HG03280 (cell line): ENCODE measurements at regions not wholly inside any gene's neighbourhood (a gene's known extent, or its start where the extent isn't known, plus 50 kb on each side); places are given as distances from the start of the nearest gene placed in this dataset.
"Not testable (repeated sequence)": the region's sequence is repeated elsewhere in the genome, so short reads cannot be mapped to it uniquely, and the experiment has no call there.

Experiments
- ATAC-seq: cut with Tn5 transposase; IDR thresholded peaks from one replicate; pipeline ENCODE4 v1.9.1; 2021; ENCODE audit warnings: mild to moderate bottlenecking, moderate library complexity; ENCODE audit not compliant: unreplicated experiment

DNA sequence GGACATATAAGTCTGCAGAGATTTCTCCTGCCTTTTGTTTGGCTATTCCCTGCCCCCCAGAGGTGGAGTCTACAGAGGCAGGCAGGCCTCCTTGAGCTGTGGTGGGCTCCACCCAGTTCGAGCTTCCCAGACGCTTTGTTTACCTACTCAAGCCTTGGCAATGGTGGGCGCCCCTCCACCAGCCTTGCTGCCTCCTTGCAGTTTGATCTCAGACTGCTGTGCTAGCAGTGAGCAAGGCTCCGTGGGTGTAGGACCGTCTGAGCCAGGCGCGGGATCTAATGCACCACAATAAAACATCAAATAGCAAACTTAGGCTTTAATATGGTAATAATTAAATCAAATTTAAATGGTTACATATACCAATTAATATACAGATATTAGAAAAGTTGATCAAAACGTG is 525.4 kb downstream of the RERGL start:
- not testable (repeated sequence) for ATAC-seq

DNA sequence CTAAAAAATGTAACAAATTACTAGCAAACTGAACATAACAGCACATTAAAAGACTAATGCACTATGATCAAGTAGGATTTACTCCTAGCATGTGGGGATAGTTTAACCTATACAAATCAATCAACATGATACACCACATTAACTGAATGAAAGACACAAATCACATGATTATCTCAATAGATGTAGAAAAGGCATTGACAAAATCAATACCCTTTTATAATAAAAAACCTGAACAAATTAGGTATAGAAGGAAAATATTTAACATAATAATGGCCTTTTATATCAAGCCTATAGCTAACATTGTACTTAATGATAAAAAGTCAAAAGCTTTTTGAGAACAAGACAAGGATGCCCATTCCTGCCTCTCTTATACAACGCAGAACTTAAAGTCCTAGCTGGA is 540.0 kb downstream of the RERGL start:
- ATAC-seq, result no peak

DNA sequence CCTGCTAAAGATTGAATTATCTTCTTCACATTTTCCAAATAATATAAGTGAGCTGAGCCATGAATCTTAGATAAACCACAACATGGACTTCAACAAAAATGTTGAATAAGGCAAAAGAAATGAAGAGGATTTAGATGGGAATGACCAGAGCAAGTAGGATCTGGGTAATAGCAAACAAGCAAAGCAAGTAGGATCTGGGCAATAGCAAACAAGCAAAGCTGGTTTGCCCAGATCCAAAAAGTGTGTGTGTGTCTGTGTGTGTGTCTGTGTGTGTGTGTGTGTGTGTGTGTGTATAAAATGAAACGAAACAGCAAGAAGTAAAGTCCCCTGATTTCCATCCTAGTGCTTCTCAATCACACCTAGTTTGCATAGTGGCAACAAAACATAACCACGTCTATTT is 549.1 kb downstream of the RERGL start:
- no peak for ATAC-seq

DNA sequence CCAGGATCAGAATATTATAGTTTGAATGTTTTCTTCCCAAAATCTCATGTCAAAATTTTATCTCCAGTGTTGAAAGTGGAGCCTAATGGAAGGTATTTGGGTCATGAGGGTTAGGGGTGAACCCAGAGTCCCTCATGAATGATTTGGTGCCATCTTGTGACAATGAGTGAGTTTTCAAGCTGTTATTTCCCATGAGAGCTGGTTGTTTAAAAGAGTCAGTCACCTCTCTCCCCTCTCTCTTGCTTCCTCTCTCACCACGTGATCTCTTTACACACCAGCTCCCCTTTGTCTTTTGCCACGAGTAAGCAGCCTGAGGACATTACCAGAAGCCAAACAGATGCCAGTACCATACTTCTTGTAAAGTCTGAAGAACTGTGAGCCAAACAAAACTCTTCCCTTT is 561.6 kb downstream of the RERGL start:
- ATAC-seq, result no peak

DNA sequence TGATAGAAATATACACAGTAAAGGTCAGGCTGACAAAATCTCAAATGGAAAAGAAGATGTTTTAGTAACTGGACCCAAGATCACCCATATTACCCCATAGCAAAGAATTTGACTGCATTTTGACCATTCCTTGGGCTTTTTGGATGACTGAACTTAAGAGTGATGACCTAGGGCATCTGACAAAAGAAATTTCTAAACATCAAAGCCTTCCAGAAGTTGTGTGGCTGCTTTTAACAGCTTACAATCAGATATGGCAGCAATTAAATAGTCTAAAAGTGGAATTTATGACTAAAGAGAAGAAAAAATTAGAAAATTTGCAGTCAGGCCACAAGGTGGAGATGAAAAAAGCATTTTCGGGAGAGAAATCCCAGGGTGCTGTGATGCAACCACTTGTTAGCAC is 563.0 kb downstream of the RERGL start:
- no peak for ATAC-seq

DNA sequence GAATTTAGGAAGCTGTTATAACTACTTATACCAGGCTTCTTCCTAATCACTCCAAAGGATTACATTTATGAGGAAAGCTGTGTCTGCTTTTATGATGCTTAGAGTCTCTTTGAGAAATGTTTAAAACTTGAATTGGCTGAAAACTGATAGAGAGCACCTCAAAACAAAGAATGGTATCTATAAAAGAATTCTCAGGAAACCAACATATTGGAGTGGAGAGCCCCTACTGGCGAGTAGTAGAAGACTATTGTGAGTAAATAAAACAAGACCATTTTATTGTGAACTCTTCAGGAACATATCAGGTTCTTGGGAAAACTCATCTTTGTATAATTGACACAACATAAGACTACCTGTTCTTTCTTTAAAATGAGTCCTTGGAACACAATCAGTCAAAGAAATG is 578.6 kb downstream of the RERGL start:
- no peak for ATAC-seq

DNA sequence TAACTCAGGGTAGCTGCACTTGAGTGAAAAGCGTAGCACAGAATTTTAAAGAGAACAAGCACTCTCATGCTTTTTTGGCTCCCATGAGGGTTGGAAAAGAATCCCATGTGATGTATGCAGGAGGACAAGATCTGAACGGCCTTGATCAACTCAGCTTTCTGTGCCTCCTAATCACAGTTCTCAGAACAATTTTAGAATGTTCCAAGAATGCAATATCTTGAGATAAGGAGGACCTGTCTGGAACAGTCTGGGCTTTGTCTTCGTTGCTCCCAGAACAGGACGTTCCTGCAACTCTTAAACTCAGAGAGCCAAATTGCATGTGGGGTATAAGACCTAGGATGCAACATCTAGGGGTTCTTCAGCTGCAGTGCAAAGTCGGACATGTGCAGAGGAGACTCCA is 582.7 kb downstream of the RERGL start:
- no peak for ATAC-seq

DNA sequence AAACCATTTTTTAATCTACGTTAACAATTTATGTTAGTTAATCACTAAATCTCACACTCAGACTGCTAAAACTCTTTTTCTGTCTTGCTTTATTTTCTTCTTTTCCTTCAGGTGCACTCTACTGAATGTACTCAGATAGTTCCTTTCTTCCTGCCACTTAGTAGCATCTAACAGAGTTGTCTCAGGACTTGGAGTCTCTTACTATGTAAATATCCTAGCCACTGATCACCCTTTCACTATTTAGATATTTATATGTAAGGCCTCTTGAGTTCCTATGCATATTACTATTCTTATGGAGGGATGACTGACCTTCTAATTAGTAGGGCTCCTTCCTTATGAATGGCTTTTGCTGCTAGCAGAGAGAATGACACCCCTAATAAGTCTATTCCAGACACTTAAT is 586.3 kb downstream of the RERGL start:
- ATAC-seq, result no peak

DNA sequence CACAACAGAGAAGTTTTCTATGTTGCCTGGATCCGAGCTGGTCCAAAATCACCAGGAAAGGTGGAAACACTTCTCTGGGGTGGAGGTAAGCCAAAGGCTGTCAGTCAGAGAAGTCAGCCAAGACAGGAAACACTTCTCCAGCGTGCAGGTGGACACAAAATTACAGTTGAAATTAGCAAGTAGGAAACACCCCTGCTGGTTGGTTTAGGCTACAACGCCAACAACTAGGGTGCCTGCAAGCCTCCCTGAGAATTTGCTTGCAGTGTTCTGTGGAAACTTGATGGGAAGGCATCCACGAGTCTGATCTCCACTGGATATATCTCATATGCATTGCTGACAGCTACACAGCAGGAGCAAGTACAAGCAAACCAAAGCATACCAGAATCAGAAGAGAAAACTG is 600.5 kb downstream of the RERGL start:
- ATAC-seq, result no peak

DNA sequence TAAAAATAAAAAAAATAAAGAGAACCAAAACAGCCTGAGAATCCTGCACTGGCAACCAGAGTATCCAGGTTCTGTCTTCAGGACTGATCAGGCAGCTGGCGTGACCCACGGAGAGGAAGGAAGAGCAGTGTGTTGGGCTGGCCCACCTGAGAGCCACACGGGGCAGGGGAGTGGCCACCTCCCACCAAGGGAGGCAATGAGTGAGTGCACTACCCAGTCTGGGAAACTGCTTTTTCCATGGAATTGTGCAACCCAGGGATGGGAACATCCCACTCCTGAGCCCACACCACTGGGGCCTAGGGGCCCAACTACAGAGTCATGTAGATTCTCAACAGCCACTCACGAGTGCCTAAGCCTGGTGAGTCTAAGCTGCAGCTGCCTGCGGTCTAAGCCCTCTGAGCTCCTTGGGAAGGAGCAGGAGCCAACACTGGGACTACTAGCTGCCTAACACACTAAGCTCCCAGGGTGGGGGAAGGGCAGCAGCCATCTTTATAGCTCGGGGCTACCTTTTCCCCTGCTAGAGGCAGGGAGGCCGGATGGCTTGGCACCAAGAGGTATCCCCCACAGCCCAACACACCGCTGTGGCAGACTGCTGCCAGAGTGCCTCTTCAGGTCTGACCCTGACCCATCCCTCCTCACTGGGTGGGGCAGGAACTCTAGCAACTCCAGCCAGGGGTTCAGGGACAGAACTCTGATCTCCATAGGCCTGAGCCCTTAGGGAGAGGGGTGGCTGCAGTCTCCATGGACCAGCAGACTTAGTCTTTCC is 610.9 kb downstream of the RERGL start:
- ATAC-seq, result no peak

DNA sequence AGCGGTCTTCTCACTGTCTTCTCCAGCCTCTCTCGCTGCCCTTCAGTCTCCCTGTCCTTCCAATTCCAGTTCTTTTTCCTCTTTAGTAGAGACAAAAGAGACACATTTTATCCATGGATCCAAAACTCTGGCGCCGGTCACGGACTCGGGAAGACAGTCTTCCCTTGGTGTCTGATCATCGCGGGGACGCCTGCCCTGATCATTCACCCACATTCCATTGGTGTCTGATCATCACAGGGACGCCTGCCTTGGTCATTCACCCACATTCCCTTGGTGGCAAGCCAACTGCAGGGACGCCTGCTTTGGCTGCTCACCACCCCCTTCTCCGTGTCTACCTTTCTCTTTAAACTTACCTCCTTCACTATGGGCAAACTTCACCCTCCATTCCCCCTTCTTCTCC is 619.5 kb downstream of the RERGL start:
- no peak for ATAC-seq

DNA sequence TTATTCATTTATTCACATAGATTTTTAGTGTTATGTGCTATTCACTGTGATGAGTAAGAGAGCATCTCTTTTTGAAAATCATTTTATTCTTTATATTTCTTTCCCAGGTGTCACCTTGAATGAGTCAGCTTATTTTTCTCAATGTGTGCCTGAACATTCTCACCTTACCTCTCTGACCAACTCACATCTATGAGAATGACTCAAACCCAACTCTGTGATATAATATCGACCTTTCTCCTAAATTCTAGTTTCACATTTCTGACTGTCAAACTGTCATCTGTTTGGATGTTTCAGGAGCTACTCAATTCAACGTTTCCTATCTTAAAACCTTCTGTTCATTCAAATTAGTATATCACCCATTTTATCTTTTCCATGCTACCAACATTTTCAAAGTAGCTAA is 630.8 kb downstream of the RERGL start:
- ATAC-seq, result no peak

DNA sequence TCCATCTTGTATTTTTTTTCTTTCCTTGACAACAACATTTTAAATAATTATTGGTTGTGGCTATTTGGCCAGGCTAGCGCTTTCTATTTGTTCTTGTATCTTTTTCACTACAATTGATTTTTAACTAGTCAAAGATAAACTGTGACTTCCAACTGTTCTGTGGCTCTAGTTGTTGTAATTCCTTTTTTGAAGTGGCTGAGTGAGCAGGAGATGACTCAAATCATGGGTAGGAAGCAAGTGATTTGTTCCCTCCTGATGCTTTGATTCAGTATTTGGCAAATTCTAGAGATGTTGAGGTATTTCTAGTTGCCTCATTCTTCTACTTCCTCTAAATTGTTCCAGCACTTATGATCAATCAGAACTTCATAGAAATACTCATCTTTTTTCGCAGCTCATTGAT is 633.5 kb downstream of the RERGL start:
- no peak for ATAC-seq

DNA sequence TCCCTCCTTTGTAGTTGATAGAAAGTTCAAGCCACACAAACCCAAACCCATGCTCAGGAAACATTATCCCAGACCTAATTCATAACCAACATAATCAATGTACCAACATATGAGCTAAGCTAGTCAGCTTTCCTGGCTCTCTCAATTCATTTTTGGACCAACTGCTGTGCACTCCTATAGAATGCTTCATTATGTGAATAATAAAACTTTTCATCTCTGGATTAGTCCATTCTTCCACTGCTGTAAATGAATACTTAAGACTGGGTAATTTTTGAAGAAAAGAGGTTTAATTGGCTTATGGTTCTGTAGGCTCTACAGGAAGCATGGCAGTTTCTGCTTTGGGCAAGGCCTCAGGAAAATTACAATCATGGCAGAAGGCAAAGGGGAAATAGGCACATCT is 651.9 kb downstream of the RERGL start:
- no peak for ATAC-seq

DNA sequence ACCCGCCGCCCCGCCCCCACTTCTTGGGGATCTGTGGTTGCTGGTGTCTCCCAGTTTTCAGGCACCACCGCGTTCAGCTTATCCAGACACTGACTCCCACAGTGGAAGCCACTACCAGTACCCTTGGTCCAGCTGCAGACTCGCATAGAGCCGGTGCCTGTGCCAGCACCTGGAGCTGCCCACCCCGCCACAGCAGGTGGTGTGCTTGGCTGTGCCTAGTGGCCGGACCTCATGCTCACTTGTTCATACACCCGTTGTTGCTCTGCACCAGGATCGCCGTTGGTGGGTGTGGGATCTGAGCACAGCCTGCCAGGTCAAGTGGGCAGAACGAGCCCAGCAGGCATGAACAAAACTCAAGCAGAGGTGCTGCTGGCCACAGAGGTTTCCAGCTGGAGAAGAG is 673.2 kb downstream of the RERGL start:
- ATAC-seq, result no peak

DNA sequence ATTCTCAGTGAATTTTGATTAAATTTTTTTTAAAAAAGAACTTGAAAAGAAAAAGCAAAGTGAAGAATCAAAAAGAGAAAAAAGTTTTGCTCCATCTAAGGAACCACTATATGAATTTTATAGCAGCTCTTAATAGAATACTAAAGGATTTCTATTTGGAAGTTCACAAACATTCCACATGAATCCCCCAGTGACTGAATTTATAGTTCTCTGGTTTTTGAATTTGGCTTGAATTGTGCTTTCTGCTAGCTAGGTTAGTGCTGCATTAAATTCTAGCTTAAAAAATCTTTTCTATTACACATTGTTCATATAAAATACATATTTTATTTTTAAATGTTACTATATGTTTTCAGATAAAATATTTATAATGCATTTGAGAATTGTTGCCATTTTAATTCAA is 675.4 kb downstream of the RERGL start:
- ATAC-seq, result no peak

DNA sequence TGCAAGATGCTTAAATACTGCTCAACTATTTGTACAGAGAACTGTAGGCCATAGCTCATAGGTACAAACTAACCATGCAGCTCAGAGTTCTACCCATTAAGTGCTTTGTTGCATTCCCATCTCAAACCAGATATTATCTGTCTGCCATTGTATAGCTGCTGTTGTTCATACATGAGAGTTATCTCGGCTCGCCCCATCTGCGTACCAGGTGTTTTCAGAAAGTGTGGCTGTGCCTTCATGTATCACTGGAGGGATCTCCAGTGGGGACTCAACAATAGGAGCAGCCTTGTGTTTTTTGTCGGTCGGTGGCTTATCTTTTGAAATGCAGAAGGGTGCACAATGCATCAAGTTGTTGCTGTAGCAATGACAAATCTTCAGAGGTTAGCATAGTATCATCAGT is 678.3 kb downstream of the RERGL start:
- no peak for ATAC-seq

DNA sequence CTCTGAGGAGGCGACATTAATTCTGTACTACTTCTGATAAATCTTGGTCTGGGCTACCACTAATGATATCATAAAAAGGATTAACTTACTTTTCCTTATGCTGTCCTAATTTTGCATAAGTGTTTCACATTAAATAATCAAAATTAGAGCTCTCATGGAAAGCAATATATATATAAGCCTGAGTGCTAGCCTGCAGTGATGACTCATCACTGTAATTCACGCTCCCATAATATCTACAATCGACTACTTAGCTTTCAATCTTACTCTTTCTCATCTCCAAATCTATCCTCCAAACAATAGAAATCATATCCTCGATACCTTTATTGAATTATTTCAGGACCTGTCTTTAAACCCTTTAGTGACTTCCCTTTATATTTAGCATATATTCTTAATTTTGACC is 701.3 kb downstream of the RERGL start:
- ATAC-seq, result no peak

DNA sequence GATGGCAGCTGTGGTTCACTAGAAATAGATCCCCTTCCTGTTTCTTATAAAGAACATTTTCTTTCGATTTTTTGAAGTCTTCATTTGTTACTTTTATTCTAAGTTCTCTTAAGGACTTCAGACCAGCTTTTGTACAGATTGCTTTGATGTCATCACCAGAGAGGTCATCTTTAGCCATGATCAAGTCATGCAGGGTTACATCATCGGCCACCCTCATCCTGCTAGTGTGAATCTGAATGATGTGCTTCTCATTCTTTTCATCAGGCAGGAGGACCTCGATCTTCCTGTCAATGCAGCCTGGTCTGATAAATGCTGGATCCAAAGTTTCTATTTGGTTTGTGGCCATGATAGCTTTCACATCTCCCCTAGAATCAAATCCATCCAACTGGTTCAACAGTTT is 706.7 kb downstream of the RERGL start:
- no peak for ATAC-seq

DNA sequence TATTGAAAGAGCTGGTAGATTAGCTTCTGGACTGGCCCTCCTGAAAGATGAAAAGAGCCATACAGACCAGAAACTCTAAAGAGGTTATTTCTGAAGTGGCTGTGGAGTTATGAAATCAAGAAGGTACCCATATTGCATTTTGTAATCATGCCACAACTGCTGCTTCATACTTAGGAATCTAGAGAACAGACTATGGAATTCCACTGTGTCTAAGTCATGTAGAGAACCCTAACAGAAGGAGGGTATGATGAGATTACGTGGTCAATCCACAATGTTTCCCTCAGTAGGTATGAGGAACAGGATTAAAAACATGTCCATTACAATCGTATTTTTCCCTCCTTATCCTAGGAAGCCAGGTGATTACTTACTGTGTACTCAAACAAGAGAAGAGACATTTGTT is 708.8 kb downstream of the RERGL start:
- ATAC-seq, result no peak

DNA sequence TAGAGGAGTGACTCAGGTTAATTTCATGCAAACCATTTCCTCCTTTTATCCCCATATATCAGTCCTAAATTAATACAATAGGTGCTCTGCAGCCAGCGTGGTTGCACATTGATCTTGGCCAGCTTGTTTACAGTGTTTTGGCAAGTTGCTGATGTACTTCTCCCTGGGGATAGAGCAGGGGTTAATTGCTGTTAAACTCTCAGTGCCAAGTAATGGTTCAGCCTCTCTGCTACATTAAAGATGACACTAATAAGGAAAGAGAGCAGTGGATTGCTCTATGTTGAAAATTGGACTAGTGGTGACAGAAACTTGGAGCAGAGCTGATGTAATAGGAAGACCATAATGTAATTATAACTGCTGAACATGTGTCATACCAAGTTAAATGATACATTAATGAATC is 717.5 kb downstream of the RERGL start:
- no peak for ATAC-seq

DNA sequence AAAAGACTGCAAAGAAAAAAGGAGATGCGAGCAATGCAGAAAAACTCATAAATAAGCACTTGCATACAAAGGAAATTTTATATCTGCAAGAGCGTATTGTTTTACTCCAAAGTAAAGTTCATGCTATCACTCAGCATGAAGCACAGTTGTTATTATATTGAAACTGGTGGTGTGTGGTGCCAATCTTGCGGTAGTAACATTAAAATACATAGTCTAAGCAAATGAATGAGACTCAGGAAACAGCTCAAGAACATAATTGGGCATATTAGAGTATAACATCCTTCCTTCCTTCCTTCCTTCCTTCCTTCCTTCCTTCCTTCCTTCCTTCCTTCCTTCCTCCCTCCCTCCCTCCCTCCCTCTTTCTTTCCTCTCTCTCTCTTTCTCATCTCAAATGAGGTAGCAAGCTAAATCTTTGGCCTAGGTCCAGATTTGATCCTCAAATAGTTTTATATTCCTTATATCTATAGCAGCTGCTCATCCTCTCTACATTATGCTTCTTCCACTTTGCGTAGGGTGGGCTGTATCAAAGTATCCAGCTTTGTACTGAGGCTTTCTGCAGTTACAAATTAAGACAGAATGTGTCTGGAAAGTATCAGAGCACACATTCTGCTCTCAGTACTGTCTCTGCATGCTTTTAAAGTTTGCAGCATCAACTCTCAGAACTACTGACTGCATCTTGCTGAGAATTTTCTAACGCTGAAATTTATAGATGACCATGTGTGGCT is 718.3 kb downstream of the RERGL start:
- no peak for ATAC-seq

DNA sequence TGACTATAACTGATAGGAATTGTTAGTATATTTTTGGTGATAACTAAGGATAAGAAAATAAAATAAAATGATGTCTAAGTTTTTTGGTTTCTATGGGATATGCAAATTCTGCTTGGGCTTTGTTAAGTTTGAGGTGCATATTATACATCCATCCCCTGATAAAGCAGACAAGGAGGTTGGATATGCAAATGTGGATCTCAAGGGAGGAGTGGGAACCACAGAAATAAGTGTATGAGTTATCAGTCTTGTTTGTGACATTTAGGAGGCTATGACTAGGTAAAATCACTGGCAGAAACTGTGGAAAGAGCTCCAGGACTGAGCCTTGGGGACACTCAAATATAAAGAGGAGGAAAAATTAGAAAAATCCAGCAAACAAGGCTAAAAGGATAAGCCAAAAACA is 719.4 kb downstream of the RERGL start:
- no peak for ATAC-seq
